ENCODE measurements at regions not wholly inside any gene's neighbourhood (a gene's known extent, or its start where the extent isn't known, plus 50 kb on each side); places are given as distances from the start of the nearest gene placed in this dataset.
"Not testable (repeated sequence)": the region's sequence is repeated elsewhere in the genome, so short reads cannot be mapped to it uniquely, and the experiment has no call there.

DNA sequence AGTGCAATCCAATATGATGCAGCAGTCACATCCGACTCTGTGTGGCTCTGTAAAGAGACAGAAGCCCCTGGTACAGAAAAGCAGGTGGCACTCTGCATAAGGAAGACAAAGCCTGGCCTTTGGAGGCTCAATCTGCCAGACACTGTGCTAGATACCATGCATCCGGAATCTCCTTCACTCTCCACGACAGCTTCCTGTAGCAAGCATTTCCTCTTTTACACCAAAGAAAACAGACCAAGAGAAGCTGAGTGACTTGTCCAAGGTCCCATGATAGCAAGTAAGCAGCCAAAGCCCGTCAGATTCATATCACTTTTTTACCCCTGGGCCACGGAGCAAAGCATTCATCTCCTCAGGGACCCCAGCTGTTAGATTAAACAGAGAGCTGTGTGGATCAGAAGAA lies 64.2 kb upstream of the SMIM23 start:
- no peak for DNase-seq (ENCODE audit: insufficient read length, low spot score, missing footprints)
- TF ChIP-seq, protein P1, sequence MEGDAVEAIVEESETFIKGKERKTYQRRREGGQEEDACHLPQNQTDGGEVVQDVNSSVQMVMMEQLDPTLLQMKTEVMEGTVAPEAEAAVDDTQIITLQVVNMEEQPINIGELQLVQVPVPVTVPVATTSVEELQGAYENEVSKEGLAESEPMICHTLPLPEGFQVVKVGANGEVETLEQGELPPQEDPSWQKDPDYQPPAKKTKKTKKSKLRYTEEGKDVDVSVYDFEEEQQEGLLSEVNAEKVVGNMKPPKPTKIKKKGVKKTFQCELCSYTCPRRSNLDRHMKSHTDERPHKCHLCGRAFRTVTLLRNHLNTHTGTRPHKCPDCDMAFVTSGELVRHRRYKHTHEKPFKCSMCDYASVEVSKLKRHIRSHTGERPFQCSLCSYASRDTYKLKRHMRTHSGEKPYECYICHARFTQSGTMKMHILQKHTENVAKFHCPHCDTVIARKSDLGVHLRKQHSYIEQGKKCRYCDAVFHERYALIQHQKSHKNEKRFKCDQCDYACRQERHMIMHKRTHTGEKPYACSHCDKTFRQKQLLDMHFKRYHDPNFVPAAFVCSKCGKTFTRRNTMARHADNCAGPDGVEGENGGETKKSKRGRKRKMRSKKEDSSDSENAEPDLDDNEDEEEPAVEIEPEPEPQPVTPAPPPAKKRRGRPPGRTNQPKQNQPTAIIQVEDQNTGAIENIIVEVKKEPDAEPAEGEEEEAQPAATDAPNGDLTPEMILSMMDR (IDR thresholded peaks at IDR 0.05; ENCODE audit: extremely low read depth, low read depth, low read length): no peak
- Histone ChIP-seq H3K4me3 (ENCODE audit: insufficient read depth, low read length) (no peak overlapping the region), H3K79me2 (ENCODE audit: insufficient read depth, low read length) (no peaks in the 10 kb centered on the region), H2AFZ (ENCODE audit: low read length) (no peak overlapping the region), H3K36me3 (ENCODE audit: insufficient read depth, low read length) (no peaks in the 10 kb centered on the region), H3K27me3 (ENCODE audit: insufficient read depth, low read length) (peaks cover 19% of the 10 kb centered on the region), H3K4me2 (ENCODE audit: insufficient read depth, low read length) (no peak overlapping the region), H3K9me3 (ENCODE audit: low read depth, low read length) (no peaks in the 10 kb centered on the region), H3K27ac (ENCODE audit: low read depth, low read length) (no peak overlapping the region), H4K20me1 (ENCODE audit: insufficient read depth, low read length) (no peaks in the 10 kb centered on the region), H3K4me1 (ENCODE audit: insufficient read depth, low read length) (no peaks in the 10 kb centered on the region)

GRCh38 chr5:171724468-171725204 lies 61.0 kb upstream of the SMIM23 start:
- Histone ChIP-seq H2AFZ (ENCODE audit: low read length) (no peak overlapping the region), H3K4me3 (ENCODE audit: insufficient read depth, low read length) (no peak overlapping the region), H3K9me3 (ENCODE audit: low read depth, low read length) (no peaks in the 10 kb centered on the region), H3K36me3 (ENCODE audit: insufficient read depth, low read length) (no peaks in the 10 kb centered on the region), H3K27ac (ENCODE audit: low read depth, low read length) (no peak overlapping the region), H3K27me3 (ENCODE audit: insufficient read depth, low read length) (peaks cover 16% of the 10 kb centered on the region), H3K4me2 (ENCODE audit: insufficient read depth, low read length) (no peak overlapping the region), H3K79me2 (ENCODE audit: insufficient read depth, low read length) (no peaks in the 10 kb centered on the region), H3K4me1 (ENCODE audit: insufficient read depth, low read length) (no peaks in the 10 kb centered on the region), H4K20me1 (ENCODE audit: insufficient read depth, low read length) (no peaks in the 10 kb centered on the region)
- DNase-seq (ENCODE audit: insufficient read length, low spot score, missing footprints): no peak
- TF ChIP-seq, protein P1 (IDR thresholded peaks at IDR 0.05; ENCODE audit: extremely low read depth, low read depth, low read length): no peak

GRCh38 chr5:171725205-171725601 lies 60.4 kb upstream of the SMIM23 start:
- no peak overlapping the region for H3K4me3 ChIP-seq (ENCODE audit: insufficient read depth, low read length)
- no peak for DNase-seq (ENCODE audit: insufficient read length, low spot score, missing footprints)
- no peak overlapping the region for H3K27ac ChIP-seq (ENCODE audit: low read depth, low read length)
- TF ChIP-seq, protein P1 (IDR thresholded peaks at IDR 0.05; ENCODE audit: extremely low read depth, low read depth, low read length): no peak
- no peaks in the 10 kb centered on the region for H4K20me1 ChIP-seq (ENCODE audit: insufficient read depth, low read length)
- no peaks in the 10 kb centered on the region for H3K36me3 ChIP-seq (ENCODE audit: insufficient read depth, low read length)
- H3K79me2 ChIP-seq (ENCODE audit: insufficient read depth, low read length): no peaks in the 10 kb centered on the region
- no peak overlapping the region for H2AFZ ChIP-seq (ENCODE audit: low read length)
- no peaks in the 10 kb centered on the region for H3K4me1 ChIP-seq (ENCODE audit: insufficient read depth, low read length)
- no peak overlapping the region for H3K4me2 ChIP-seq (ENCODE audit: insufficient read depth, low read length)
- H3K27me3 ChIP-seq (ENCODE audit: insufficient read depth, low read length): peaks cover 15% of the 10 kb centered on the region
- H3K9me3 ChIP-seq (ENCODE audit: low read depth, low read length): no peaks in the 10 kb centered on the region

GRCh38 chr5:171726819-171727218 lies 58.8 kb upstream of the SMIM23 start:
- not testable (repeated sequence) for H3K36me3 ChIP-seq (ENCODE audit: insufficient read depth, low read length); H3K4me1 ChIP-seq (ENCODE audit: insufficient read depth, low read length); H4K20me1 ChIP-seq (ENCODE audit: insufficient read depth, low read length); H3K27me3 ChIP-seq (ENCODE audit: insufficient read depth, low read length); DNase-seq (ENCODE audit: insufficient read length, low spot score, missing footprints); H3K4me2 ChIP-seq (ENCODE audit: insufficient read depth, low read length); H3K4me3 ChIP-seq (ENCODE audit: insufficient read depth, low read length); H3K79me2 ChIP-seq (ENCODE audit: insufficient read depth, low read length); H2AFZ ChIP-seq (ENCODE audit: low read length); H3K9me3 ChIP-seq (ENCODE audit: low read depth, low read length); H3K27ac ChIP-seq (ENCODE audit: low read depth, low read length)
